ENCODE measurements at regions not wholly inside any gene's neighbourhood (a gene's known extent, or its start where the extent isn't known, plus 50 kb on each side); places are given as distances from the start of the nearest gene placed in this dataset.
"Not testable (repeated sequence)": the region's sequence is repeated elsewhere in the genome, so short reads cannot be mapped to it uniquely, and the experiment has no call there.

GRCh38 chrX:25141684-25142083 is 125.9 kb upstream of the ARX start:
- no peak for DNase-seq (ENCODE audit: low spot score)

DNA sequence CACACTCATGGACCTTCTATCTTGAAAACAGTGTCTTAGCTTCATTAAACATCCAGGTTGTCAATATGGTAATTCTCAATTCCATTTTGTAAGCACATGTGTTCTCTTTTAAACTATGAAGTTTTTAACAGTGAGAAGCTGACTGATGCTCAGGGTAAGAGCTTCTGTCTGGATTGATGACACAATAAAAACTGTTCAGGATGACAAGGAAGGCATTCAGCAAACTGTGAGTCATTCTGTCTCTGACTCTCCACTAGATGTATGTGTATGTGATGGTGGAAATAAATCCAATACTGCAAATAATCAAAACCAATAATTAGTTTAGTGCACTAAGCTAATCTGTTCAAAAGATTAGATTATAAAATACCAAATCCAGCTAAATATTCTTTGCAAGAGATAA is 115.3 kb upstream of the ARX start:
- no peak for DNase-seq (ENCODE audit: low spot score)

GRCh38 chrX:25130619-25131018 is 114.9 kb upstream of the ARX start:
- no peak for DNase-seq (ENCODE audit: low spot score)

- DNase-seq (ENCODE audit: low spot score): no peak
Measured at GRCh38 chrX:25125483-25125882, 109.7 kb upstream of the ARX start.

- DNase-seq (ENCODE audit: low spot score): no peak
Measured at GRCh38 chrX:25124391-25124790, 108.6 kb upstream of the ARX start.

- DNase-seq (ENCODE audit: low spot score): no peak
Measured at GRCh38 chrX:25112156-25112555, 96.4 kb upstream of the ARX start.

DNA sequence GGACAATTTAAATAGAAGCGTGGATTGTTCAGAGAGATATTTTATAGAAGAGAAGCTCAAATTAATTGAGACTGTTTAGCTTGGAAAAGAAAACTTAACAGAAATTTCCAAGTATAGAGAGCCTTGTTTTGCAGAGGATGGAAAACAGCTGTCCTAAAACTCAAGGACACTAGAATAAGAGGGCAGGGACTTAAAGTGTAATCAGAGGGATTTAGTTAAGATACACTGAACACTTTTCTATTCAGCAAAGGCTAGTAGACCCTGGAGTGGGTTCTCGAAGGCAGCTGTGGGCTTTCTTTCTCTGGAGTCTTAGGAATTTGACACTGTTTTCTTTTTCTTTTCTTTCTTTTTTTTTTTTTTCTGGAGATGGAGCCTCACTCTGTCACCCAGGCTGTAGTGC is 92.7 kb upstream of the ARX start:
- DNase-seq (ENCODE audit: low spot score): no peak

DNA sequence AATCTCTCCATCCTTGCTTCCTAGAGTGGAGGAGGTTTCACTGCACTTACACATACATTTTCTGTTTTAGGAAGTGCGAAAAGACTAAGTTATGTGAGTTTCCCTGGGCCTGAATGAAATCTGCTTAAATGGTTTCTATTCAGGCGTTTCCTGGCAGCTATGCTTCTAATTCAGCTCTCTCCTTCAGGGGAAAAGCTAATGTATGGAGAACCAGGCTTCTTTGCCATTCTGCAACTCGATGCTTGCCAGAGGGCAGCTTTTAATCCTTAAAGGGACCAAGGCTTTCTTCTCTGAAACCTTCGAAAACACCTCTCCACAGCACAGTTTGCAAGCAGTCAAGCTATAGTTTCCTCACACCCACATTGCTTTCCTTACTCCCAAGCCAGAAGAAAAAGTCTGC is 89.5 kb upstream of the ARX start:
- no peak for DNase-seq (ENCODE audit: low spot score)

- no peak for DNase-seq (ENCODE audit: low spot score)
Measured at GRCh38 chrX:25096522-25097045, 80.8 kb upstream of the ARX start.

- DNase-seq (ENCODE audit: low spot score): not testable (repeated sequence)
Measured at GRCh38 chrX:25091152-25091551, 75.4 kb upstream of the ARX start.

DNA sequence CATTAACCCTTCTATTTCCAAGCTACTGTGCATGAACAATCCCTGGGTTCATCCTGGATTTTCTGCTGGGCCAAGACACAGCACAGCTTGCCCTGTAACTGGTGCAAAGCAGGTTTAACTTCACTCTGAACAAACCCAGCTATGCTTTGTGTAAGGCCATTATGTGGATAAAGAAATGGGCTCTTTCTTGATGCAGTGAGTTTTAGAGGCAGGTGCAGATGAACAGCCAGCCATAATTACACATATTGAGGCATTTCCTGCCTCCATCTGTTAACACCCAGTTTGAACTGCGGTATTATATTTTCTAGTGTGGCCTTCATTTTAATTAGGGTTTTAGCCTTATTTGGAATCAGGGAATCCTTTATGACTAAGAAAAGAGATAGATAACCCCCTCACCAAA is 68.7 kb upstream of the ARX start:
- no peak for DNase-seq (ENCODE audit: low spot score)

DNA sequence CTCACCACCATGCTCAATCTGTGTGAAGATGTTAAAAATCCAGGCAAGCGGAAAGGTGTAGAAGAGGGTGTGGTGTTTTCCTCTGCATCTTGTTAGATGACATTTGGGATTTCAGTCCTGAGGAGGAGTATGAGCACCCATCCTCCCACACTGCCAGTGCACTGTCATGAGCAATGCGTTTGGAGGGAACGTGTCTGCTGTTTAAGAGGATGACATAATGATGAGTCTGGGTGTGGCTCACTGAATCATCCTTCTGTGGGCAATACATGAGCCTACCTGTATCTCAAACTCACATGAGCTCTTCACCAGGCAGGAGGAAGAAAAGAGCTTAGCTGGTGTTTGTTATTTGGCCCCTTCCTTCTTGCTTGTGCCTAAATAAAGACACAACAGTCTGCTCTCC is 67.9 kb upstream of the ARX start:
- no peak for DNase-seq (ENCODE audit: low spot score)

- DNase-seq (ENCODE audit: low spot score): no peak
Measured at GRCh38 chrX:25079020-25079419, 63.3 kb upstream of the ARX start.

DNA sequence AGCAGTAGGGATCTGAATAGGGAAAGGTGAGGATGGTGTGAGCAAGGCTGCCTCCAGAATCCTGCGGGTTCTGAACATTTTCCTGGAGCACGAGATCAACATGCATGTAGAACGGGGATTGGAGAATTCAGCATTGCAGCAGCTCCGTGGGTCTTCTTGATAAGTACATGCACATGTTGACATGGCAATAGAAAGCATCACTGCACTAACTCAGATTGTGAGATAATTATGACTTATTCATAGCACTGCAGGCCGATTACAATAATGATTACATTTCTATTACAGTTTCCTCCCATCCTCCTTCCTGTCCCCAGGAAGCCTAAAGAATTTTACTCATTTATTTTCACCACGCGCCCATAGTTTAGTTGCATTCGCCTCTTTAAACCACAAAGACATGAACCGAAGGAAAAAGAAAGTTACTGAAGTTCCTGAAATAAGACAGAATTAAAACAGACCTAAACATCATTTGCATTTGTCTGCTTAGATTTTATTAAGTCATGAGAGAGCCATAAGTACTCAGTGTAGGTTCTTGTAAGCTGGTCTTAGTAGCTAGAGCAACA is 61.3 kb upstream of the ARX start:
- no peak for DNase-seq (ENCODE audit: low spot score)

- no peak for DNase-seq (ENCODE audit: low spot score)
Measured at GRCh38 chrX:25072247-25072646, 56.5 kb upstream of the ARX start.

DNA sequence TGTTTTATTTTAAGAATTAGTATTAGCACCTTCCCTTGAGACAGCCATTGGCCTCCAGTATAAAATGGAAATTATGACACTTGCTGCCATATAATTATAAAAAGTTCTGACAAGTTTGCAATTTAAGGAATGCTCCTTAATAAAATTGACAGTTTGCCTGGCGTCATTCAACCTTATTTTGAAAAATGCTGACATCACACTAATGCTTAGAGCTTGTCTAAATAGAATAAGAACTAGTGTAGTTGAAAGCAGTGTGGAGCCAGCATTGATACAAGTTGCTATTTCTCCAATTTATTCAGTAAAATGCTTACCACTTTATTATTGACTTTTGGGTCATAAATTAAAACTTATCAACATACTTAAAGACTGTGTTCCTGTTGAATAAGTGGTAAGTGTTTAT is 54.3 kb upstream of the ARX start:
- no peak for DNase-seq (ENCODE audit: low spot score)

- no peak for DNase-seq (ENCODE audit: low spot score)
Measured at GRCh38 chrX:25069209-25069608, 53.4 kb upstream of the ARX start.

GRCh38 chrX:25068340-25068739 is 52.6 kb upstream of the ARX start:
- no peak for DNase-seq (ENCODE audit: low spot score)

- no peak for DNase-seq (ENCODE audit: low spot score)
Measured at GRCh38 chrX:25067271-25068172, 51.8 kb upstream of the ARX start.

- no peak for DNase-seq (ENCODE audit: low spot score)
Measured at GRCh38 chrX:25066131-25066530, 50.4 kb upstream of the ARX start.

All from AG20443 (cell line).